Activated CD4-positive, alpha-beta T cell treated with anti-CD3 and anti-CD28 coated beads, Interleukin-2, amount 50 U/mL, for 1 hour (primary cell): ENCODE measurements at regions not wholly inside any gene's neighbourhood (a gene's known extent, or its start where the extent isn't known, plus 50 kb on each side); places are given as distances from the start of the nearest gene placed in this dataset.

ENCODE experiments used
- DNase-seq: peaks from one replicate; pipeline ENCODE4 v3.0.0-alpha.2; 2020

DNA sequence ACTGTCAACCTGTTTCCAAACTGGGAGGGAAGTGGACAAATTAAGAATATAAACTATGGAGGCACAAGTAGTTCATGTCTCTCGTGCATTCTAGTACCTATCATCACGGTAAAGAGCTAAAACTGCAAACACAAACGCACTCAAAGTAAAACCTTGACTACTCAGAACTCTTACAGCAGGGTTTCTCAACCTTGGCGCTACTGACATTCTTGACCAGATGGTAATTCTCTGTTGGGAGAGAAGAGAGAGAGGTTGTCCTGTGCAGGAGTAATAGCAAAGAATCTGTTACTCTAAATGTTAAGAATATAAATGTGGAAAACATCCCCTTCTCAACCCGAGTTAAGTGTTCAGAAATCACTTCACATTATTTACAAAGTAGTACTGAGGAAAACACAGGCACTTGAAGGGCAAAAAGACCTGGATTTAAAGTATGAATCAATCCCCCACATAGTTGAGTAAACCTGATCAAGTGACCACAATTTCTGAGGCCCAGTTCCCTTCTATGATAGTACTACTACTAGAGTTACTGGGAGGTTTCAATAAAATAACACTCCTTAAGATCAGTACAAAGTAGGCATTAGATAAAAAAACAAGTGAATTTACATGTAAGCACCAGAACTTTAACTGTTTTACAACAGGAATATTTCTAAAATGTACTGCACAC is 73.1 kb upstream of the ARHGAP32 start:
- no peak for DNase-seq

DNA sequence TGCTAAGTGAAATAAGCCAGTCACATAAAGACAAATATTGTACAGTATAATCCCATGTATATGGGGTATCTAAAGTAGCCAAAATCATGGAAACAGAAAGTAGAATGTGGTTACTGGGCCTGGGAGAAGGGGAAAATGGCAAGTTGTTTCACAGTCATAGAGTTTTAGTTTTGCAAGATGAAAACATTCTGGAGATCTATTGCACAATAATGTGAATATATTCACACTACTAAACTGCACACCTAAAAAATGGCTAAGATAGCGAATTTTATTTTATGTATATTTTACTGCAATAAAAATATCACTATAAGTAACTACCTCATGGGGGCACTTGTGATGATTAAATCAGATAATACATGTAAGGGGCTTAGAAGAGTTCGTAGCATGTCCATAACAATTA is 72.0 kb upstream of the ARHGAP32 start:
- DNase-seq = no peak

DNA sequence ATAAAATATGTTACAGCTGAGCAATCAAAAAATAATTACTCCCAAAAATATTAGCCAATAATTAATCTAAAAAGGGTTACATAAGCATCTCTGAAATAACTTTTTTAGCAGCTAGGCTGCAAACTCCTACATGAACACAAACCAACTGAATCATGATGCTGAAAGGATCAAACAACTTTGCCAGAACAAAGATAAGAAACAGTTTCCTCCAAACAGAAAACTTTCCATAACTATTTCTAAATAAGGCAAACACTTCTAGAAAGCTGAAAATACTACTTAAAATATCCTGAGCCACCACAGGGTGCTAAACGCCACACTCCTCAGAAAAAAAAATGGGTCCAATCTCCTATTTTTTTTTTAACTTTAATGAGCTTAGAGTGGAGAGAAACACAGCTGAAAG is 68.6 kb upstream of the ARHGAP32 start:
- DNase-seq = no peak

- no peak for DNase-seq
Measured at GRCh38 chr11:129259931-129260348, 67.8 kb upstream of the ARHGAP32 start.

- no peak for DNase-seq
Measured at GRCh38 chr11:129258205-129258604, 66.1 kb upstream of the ARHGAP32 start.

DNA sequence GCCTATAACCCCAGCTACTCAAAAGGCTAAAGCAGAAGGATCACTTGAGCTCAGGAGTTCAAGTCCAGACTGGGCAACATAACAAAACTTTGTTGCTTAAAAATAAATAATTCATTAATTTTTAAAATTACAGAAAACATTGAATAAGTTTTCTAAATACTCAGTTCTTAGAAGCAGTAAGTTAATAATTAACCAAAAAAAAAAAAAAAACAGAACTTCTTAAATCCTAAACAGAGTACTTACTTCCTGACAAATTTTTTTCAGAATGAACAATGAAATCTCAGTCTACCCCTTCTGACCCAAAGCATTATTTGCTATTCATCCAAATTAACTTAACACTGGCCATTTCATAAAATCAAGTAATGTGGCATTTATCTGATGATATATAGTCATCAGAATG is 65.4 kb upstream of the ARHGAP32 start:
- no peak for DNase-seq

GRCh38 chr11:129252621-129253020 is 60.5 kb upstream of the ARHGAP32 start:
- DNase-seq = no peak

DNA sequence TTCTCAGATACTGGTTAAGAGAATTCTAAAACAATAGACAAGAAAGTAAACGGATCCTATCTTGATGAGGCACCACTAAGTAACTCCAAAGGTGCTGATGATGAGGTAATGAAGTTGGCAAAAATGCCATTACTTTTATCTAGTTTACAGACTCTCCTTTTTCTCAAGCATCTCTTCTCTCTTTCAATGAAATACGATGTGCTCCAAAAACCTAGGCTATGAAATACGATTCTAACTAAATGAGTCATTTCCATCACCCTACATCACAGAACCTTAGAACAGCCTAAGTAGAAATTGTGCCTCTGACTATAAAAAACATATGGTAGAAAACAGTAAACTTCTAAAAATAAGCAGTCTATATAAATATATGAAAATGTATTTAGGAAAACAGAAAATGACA is 58.9 kb upstream of the ARHGAP32 start:
- no peak for DNase-seq

- no peak for DNase-seq
Measured at GRCh38 chr11:129249923-129250322, 57.8 kb upstream of the ARHGAP32 start.

- no peak for DNase-seq
Measured at GRCh38 chr11:129249351-129249750, 57.2 kb upstream of the ARHGAP32 start.

GRCh38 chr11:129248618-129249017 is 56.5 kb upstream of the ARHGAP32 start:
- no peak for DNase-seq

GRCh38 chr11:129247135-129247534 is 55.0 kb upstream of the ARHGAP32 start:
- no peak for DNase-seq

GRCh38 chr11:129242855-129243254 is 50.7 kb upstream of the ARHGAP32 start:
- DNase-seq = no peak
